Left renal pelvis (tissue), 4 donors: ENCODE measurements at regions not wholly inside any gene's neighbourhood (a gene's known extent, or its start where the extent isn't known, plus 50 kb on each side); places are given as distances from the start of the nearest gene placed in this dataset.
"Not testable (repeated sequence)": the region's sequence is repeated elsewhere in the genome, so short reads cannot be mapped to it uniquely, and the experiment has no call there.

Experiments
- DNase-seq, 4 donors: peaks; one replicate each; pipeline ENCODE4 v3.0.0-alpha.2; 2013; ENCODE audit warnings: low read depth in 4 of 4, low spot score in 3 of 4

DNA sequence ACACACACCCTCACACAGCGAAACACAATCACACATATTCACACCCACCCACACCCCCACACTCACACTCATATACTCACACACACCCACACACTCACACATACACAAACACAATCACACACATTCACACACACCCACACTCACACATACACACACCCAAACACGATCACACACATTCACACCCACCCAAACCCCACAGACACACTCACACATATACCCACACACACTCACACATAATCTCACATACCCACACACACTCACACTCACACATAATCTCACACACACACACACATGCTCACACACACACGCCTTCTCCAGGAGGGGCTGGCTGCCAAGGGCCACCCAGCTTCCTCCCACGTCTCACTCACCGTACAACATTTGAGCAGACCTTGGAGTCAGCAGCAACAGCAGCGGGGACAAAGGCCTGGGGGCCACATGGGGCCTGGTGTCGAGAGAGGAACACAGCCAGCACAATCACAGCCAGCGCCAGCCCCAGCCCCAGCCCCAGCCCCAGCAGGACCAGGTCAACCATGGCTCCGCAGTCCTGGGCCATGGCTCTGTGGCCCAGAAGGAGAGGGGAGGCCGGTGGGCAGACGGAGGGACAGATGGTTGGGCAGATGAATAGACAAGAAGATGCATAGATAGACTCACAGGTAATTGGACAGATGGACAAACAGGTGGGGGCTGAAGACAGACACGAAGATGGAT lies 932.9 kb downstream of the TUBA3C start:
- DNase-seq, result not testable (repeated sequence)

DNA sequence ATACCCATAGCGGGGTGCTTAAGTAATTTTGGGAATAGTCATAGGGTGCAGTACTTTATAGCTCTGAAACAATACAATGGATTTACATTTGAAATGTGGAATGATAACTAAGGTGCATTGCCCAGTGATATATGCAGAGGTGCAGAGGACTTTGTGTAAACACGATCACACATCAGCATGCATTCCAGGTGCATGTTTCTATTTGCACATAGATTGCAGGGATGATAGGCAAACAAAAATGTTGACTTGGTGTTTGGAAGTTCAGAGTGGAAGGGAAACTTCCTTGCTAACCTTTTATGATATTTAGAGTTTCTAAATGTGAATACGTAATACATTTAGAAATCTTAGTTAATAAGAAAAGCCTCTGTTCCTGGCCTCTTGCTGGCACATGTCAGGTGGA lies 941.5 kb downstream of the TUBA3C start:
- DNase-seq, result not testable (repeated sequence)

- not testable (repeated sequence) for DNase-seq
Observed at GRCh38 chr13:18238586-18238985, 943.0 kb downstream of the TUBA3C start.

DNA sequence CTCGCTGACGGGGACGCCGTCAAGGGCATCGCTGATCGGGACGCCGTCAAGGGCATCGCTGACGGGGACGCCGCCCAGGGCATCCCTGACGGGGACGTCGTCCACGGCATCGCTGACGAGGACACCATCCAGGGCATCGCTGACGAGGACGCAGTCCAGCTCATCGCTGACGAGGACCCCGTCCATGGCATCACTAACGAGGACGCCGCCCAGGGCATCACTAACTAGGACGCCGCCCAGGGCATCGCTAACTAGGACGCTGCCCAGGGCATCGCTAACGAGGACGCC lies 945.2 kb downstream of the TUBA3C start:
- DNase-seq, result no peak

- no peak for DNase-seq
Observed at GRCh38 chr13:18235756-18236527, 945.7 kb downstream of the TUBA3C start.

DNA sequence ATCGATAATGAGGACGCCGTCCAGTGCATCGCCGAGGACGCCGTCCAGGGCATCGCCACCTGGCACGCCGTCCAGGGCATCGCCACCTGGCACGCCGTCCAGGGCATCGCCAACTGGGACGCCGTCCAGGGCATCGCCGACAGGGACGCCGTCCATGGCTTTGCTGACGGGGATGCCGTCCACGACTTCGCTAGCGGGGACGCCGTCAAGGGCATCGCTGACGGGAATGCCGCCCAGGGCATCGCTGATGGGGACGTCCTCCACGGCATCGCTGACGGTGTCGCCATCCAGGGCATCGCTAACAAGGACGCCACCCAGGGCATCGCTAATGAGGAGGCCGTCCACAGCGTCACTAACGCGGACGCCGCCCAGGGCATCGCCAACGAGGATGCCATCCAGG lies 946.5 kb downstream of the TUBA3C start:
- no peak for DNase-seq

GRCh38 chr13:18234451-18234850 lies 947.2 kb downstream of the TUBA3C start:
- not testable (repeated sequence) for DNase-seq

- no peak for DNase-seq
Observed at GRCh38 chr13:18233783-18234299, 947.8 kb downstream of the TUBA3C start.

DNA sequence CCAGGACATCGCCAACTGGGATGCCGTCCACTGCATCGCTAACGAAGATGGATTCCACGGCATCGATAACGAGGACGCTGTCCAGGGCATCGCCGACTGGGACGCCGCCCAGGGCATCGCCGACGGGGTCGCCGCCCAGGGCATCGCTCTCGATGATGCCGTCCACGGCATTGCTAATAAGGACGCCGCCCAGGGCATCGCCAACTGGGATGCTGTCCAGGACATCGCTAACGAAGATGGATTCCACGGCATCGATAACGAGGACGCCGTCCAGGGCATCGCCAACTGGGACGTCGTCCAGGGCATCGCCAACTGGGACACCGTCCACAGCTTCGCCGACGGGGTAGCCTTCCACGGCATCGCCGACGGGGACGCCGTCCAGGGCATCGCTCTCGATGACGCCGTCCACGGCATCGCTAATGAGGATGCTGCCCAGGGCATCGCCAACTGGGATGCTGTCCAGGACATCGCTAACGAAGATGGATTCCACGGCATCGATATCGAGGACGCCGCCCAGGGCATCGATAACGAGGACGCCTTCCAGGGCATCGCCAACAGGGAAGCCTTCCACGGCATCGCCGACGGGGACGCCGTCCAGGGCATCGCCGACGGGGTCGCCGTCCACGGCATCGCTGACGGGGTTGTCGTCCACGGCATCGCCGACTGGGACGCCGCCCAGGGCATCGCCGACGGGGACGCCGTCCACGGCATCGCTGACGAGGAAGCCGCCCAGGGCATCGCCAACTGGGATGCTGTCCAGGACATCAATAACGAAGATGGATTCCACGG lies 948.4 kb downstream of the TUBA3C start:
- DNase-seq, result no peak

DNA sequence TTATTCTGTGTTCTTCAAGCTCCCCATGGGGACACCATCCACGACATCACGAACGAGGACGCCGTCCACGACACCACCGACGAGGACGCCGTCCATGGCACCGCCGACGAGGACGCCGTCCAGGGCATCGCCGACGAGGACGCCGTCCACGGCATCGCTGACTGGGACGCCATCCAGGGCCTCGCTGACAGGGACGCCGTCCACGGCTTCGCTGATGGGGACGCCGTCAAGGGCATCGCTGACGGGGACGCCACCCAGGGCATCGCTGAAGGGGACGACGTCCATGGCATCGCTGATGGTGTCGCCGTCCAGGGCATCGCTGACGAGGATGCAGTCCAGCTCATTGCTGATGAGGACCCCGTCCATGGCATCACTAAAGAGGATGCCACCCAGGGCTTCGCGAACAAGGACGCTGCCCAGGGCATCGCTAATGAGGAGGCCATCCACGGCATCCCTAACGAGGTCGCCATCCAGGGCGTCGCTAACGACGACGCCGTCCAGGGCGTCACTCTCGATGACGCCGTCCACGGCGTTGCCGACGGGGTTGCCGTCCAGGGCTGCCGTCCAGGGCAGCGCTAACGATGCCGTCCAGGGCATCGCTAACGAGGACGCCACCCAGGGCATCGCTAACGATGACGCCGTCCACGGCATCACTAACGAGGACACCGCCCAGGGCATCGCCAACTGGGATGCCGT lies 949.2 kb downstream of the TUBA3C start:
- no peak for DNase-seq

DNA sequence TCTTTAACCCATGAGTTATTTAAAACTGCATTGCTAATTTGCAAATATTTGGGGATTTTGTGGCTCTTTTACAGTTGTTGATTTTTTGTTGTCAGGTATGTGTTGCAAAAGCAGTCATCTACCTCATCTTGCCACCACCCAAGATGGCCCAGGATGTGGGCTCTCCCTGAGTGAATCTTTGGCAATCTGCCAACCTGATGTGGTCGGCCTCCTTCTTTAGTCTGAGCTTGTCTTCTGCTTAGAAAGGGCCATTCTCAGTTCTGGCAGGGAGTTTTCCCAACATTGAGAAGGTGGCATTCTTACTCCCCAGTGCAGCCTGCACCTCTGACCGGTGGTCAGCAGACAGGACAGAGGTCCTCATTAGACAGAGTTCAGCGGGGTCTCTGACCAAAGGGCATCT lies 957.2 kb downstream of the TUBA3C start:
- not testable (repeated sequence) for DNase-seq

DNA sequence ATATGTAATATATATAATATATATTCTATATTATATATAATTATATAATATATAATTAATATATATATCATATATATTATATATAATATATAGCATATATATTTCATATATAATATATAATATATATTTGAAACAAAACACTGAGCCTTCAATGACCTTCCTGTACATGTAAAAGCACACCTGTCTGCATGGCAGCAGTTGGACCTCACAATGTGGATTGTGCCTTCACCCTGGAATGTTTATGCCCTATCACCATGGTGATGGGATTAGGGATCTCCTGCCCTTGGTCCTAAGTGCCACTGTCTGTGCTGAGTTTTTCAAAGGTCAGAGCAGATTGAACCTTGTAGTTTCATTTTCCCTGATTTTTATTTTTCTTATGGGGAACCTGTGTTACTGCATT lies 966.9 kb downstream of the TUBA3C start:
- DNase-seq, result not testable (repeated sequence)

DNA sequence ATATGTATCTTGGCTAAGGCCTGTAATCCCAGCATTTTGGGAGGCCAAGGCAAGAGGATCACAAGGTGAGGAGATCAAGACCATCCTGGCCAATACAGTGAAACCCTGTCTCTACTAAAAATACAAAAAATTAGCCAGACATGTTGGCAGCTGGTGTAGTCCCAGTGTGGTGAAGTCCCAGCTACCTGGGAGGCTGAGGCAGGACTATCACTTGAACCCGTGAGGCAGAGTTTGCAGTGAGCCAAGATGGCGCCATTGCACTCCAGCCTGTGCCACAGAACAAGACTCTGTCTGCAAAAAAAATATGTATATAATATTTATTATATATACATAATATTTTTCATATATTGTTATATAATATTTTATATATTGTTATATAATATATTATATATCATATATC lies 968.1 kb downstream of the TUBA3C start:
- not testable (repeated sequence) for DNase-seq

- DNase-seq, result peak in 1 of 4 donors; percentile 1
Observed at GRCh38 chr13:18212873-18213272, 968.8 kb downstream of the TUBA3C start.

DNA sequence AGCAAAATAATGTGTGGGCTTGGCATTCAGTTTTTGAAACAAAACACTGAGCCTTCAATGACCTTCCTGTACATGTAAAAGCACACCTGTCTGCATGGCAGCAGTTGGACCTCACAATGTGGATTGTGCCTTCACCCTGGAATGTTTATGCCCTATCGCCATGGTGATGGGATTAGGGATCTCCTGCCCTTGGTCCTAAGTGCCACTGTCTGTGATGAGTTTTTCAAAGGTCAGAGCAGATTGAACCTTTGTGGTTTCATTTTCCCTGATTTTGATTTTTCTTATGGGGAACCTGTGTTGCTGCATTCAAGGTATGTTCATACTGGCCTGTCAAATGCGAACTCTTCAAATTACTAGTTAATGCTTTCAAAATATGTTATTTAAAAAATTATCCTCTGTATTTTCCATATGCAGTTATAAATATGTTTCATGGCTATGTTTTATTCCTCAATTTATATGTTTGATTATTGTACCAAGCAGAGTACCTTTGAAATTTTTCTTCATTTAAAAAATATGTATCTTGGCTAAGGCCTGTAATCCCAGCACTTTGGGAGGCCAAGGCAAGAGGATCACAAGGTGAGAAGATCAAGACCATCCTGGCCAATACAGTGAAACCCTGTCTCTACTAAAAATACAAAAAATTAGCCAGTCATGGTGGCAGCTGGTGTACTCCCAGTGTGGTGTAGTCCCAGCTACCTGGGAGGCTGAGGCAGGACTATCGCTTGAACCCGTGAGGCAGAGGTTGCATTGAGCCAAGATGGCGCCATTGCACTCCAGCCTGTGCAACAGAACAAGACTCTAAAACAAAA lies 969.7 kb downstream of the TUBA3C start:
- peak in 2 of 4 donors; percentile 27 to 56 for DNase-seq

- not testable (repeated sequence) for DNase-seq
Observed at GRCh38 chr13:18204614-18205178, 976.9 kb downstream of the TUBA3C start.

- not testable (repeated sequence) for DNase-seq
Observed at GRCh38 chr13:18195365-18195678, 986.3 kb downstream of the TUBA3C start.

- DNase-seq, result not testable (repeated sequence)
Observed at GRCh38 chr13:18194631-18195364, 986.8 kb downstream of the TUBA3C start.

GRCh38 chr13:18194104-18194503 lies 987.5 kb downstream of the TUBA3C start:
- not testable (repeated sequence) for DNase-seq
